GM12878 (cell line): ENCODE measurements at regions not wholly inside any gene's neighbourhood (a gene's known extent, or its start where the extent isn't known, plus 50 kb on each side); places are given as distances from the start of the nearest gene placed in this dataset.

Experiments
- ATF7 ChIP-seq: fragments of 450-650 bp; IDR thresholded peaks from 2 replicates; pipeline ENCODE4 v1.6.1; 2016; ENCODE audit warnings: low read depth, mild to moderate bottlenecking
- NR2C1 ChIP-seq: fragments of 450-650 bp; IDR thresholded peaks from 2 replicates; pipeline ENCODE4 v1.6.1; 2017; ENCODE audit warnings: antibody characterized with exemption, mild to moderate bottlenecking, moderate library complexity
- POLR2A ChIP-seq: IDR thresholded peaks from 2 replicates; pipeline ENCODE4 v1.6.1; 2011; ENCODE audit warnings: low read depth, mild to moderate bottlenecking, low read length
- STAT3 ChIP-seq: IDR thresholded peaks from 2 replicates; pipeline ENCODE4 v1.6.1; 2011; ENCODE audit warnings: low read depth, low read length, improper control_type of control experiment
- SUZ12 ChIP-seq: fragments of 200-600 bp; sonication (generic); IDR thresholded peaks from one replicate; pipeline ENCODE4 v1.6.1; 2018; ENCODE audit warnings: antibody characterized with exemption, mild to moderate bottlenecking; ENCODE audit not compliant: unreplicated experiment
- TAF1 ChIP-seq: IDR thresholded peaks from 2 replicates; pipeline ENCODE4 v1.6.1; 2011; ENCODE audit warnings: mild to moderate bottlenecking, low read depth, low read length, borderline replicate concordance
- ZNF384 ChIP-seq: IDR thresholded peaks from 2 replicates; pipeline ENCODE4 v1.6.1; 2012; ENCODE audit warnings: low read depth, mild to moderate bottlenecking, low read length, improper control_type of control experiment, borderline replicate concordance
- TF ChIP-seq, protein P1 (sequence below), 3 experiments: IDR thresholded peaks in 2 of 3; conservative IDR thresholded peaks in 1 of 3; 2 replicates each; pipeline ENCODE4 v1.5.1; 2011; ENCODE audit warnings: low read depth in 3 of 3, low read length in 3 of 3, mild to moderate bottlenecking in 3 of 3, control low read depth in 2 of 3, moderate library complexity in 2 of 3, inconsistent platforms in 1 of 3, mixed read lengths in 1 of 3; ENCODE audit not compliant: control insufficient read depth in 2 of 3, insufficient read depth in 1 of 3; ENCODE audit errors: extremely low read depth in 1 of 3

DNA sequence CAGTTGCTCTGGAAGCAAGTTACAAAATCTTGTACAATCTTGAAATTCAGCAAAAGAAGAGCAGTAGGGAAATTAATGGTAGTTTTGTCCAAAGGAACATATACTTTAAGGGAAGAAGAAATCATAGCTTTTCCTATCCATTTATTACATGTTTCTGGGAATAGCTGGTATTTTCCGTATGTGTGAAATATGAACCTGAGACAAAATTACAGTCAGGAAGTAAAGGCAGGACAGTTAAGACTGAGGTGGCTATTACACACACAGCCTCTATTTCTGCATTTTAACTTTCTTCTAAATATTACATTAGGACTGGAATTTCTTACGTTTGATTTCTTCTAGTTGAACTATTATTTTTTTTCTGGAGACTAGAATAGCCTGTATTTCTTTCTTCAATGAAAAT, 1197.3 kb downstream of the SORCS3 start:
- TF ChIP-seq, protein P1, sequence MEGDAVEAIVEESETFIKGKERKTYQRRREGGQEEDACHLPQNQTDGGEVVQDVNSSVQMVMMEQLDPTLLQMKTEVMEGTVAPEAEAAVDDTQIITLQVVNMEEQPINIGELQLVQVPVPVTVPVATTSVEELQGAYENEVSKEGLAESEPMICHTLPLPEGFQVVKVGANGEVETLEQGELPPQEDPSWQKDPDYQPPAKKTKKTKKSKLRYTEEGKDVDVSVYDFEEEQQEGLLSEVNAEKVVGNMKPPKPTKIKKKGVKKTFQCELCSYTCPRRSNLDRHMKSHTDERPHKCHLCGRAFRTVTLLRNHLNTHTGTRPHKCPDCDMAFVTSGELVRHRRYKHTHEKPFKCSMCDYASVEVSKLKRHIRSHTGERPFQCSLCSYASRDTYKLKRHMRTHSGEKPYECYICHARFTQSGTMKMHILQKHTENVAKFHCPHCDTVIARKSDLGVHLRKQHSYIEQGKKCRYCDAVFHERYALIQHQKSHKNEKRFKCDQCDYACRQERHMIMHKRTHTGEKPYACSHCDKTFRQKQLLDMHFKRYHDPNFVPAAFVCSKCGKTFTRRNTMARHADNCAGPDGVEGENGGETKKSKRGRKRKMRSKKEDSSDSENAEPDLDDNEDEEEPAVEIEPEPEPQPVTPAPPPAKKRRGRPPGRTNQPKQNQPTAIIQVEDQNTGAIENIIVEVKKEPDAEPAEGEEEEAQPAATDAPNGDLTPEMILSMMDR (IDR thresholded peaks at IDR 0.05 in 2 of 3, conservative IDR thresholded peaks at IDR 0.05 in 1 of 3; ENCODE audit: control insufficient read depth in 2 of 3, extremely low read depth in 1 of 3, insufficient read depth in 1 of 3, low read depth in 3 of 3, low read length in 3 of 3): no peak
- TF ChIP-seq TAF1: no peak
- no peak for TF ChIP-seq STAT3
- TF ChIP-seq NR2C1: no peak
- no peak for TF ChIP-seq POLR2A
- no peak for TF ChIP-seq ATF7
- TF ChIP-seq ZNF384: no peak
- no peak for TF ChIP-seq SUZ12
